Neural crest cell (in vitro differentiated cells): ENCODE measurements at regions not wholly inside any gene's neighbourhood (a gene's known extent, or its start where the extent isn't known, plus 50 kb on each side); places are given as distances from the start of the nearest gene placed in this dataset.
A peak's percentile ranks its signal among the peaks of the same experiment; 100 is the strongest.

Experiments used
- DNase-seq: peaks from one replicate; pipeline ENCODE4 v3.0.0; 2021; ENCODE audit warnings: low read depth, mixed read lengths, low spot score
- H3K27ac Mint-ChIP-seq: one replicate; pipeline ENCODE4 v1.8.0; 2021; ENCODE audit warnings: mild to moderate bottlenecking, mixed read lengths; ENCODE audit not compliant: unreplicated experiment
- H3K27me3 Mint-ChIP-seq: 2 replicates; pipeline ENCODE4 v1.8.0; 2021; ENCODE audit warnings: low read depth, mild to moderate bottlenecking, mixed read lengths
- H3K36me3 Mint-ChIP-seq: 2 replicates; pipeline ENCODE4 v1.8.0; 2021; ENCODE audit warnings: low read depth, mild to moderate bottlenecking, mixed read lengths
- H3K4me1 Mint-ChIP-seq: 2 replicates; pipeline ENCODE4 v1.8.0; 2021; ENCODE audit warnings: mixed read lengths
- H3K4me3 Mint-ChIP-seq: one replicate; pipeline ENCODE4 v1.8.0; 2021; ENCODE audit warnings: mild to moderate bottlenecking, mixed read lengths
- H3K9me3 Mint-ChIP-seq: 2 replicates; pipeline ENCODE4 v1.8.0; 2021; ENCODE audit warnings: mixed read lengths
- CTCF ChIP-seq: fragments of 200-600 bp; sonication (generic); conservative IDR thresholded peaks from 2 replicates; pipeline ENCODE4 v1.5.0; 2021; ENCODE audit warnings: antibody characterized with exemption, mild to moderate bottlenecking

- H3K4me3 Mint-ChIP-seq, result no peak overlapping the region
- peaks cover 5% of the 10 kb centered on the region for H3K36me3 Mint-ChIP-seq
- H3K27ac Mint-ChIP-seq, result no peak overlapping the region
- H3K4me1 Mint-ChIP-seq, result no peaks in the 10 kb centered on the region
- no peak for DNase-seq
- no peak for TF ChIP-seq CTCF
- H3K27me3 Mint-ChIP-seq, result no peaks in the 10 kb centered on the region
- H3K9me3 Mint-ChIP-seq, result peaks cover 12% of the 10 kb centered on the region
Measured at GRCh38 chr14:26947265-26947664, 349.4 kb upstream of the NOVA1 start.

GRCh38 chr14:26959437-26959836 is 361.6 kb upstream of the NOVA1 start:
- H3K27ac Mint-ChIP-seq, result peak overlapping the region; percentile 91
- DNase-seq, result no peak
- H3K4me1 Mint-ChIP-seq, result peaks cover 39% of the 10 kb centered on the region
- no peak overlapping the region for H3K4me3 Mint-ChIP-seq
- H3K36me3 Mint-ChIP-seq, result no peaks in the 10 kb centered on the region
- H3K27me3 Mint-ChIP-seq, result no peaks in the 10 kb centered on the region
- no peak for TF ChIP-seq CTCF
- H3K9me3 Mint-ChIP-seq, result no peaks in the 10 kb centered on the region

GRCh38 chr14:26959972-26960660 is 362.3 kb upstream of the NOVA1 start:
- peak overlapping the region; percentile 15 for H3K4me3 Mint-ChIP-seq
- no peak for DNase-seq
- peaks cover 45% of the 10 kb centered on the region for H3K4me1 Mint-ChIP-seq
- H3K27ac Mint-ChIP-seq, result peak overlapping the region; percentile 44
- H3K9me3 Mint-ChIP-seq, result no peaks in the 10 kb centered on the region
- TF ChIP-seq CTCF, result no peak
- no peaks in the 10 kb centered on the region for H3K27me3 Mint-ChIP-seq
- H3K36me3 Mint-ChIP-seq, result no peaks in the 10 kb centered on the region

GRCh38 chr14:26963711-26964110 is 365.9 kb upstream of the NOVA1 start:
- TF ChIP-seq CTCF, result no peak
- Mint-ChIP-seq H3K27me3 (no peaks in the 10 kb centered on the region), H3K27ac (peak overlapping the region; percentile 21), H3K4me1 (peaks cover 68% of the 10 kb centered on the region), H3K9me3 (no peaks in the 10 kb centered on the region), H3K4me3 (no peak overlapping the region), H3K36me3 (no peaks in the 10 kb centered on the region)
- no peak for DNase-seq

GRCh38 chr14:26965490-26965889 is 367.7 kb upstream of the NOVA1 start:
- peaks cover 5% of the 10 kb centered on the region for H3K9me3 Mint-ChIP-seq
- peaks cover 54% of the 10 kb centered on the region for H3K4me1 Mint-ChIP-seq
- no peak for TF ChIP-seq CTCF
- H3K27ac Mint-ChIP-seq, result peak overlapping the region; percentile 2
- peaks cover 3% of the 10 kb centered on the region for H3K36me3 Mint-ChIP-seq
- no peaks in the 10 kb centered on the region for H3K27me3 Mint-ChIP-seq
- DNase-seq, result no peak
- peak overlapping the region; percentile 17 for H3K4me3 Mint-ChIP-seq
